GM18907 (cell line): ENCODE measurements at regions not wholly inside any gene's neighbourhood (a gene's known extent, or its start where the extent isn't known, plus 50 kb on each side); places are given as distances from the start of the nearest gene placed in this dataset.
A peak's percentile ranks its signal among the peaks of the same experiment; 100 is the strongest.
"Not testable (repeated sequence)": the region's sequence is repeated elsewhere in the genome, so short reads cannot be mapped to it uniquely, and the experiment has no call there.

Experiments used
- ATAC-seq: cut with Tn5 transposase; IDR thresholded peaks from one replicate; pipeline ENCODE4 v1.9.1; 2021; ENCODE audit warnings: mild to moderate bottlenecking, moderate library complexity; ENCODE audit not compliant: unreplicated experiment

- ATAC-seq = no peak
These were observed 626.6 kb upstream of the CITED2 start for GRCh38 chr6:140001005-140001404.

DNA sequence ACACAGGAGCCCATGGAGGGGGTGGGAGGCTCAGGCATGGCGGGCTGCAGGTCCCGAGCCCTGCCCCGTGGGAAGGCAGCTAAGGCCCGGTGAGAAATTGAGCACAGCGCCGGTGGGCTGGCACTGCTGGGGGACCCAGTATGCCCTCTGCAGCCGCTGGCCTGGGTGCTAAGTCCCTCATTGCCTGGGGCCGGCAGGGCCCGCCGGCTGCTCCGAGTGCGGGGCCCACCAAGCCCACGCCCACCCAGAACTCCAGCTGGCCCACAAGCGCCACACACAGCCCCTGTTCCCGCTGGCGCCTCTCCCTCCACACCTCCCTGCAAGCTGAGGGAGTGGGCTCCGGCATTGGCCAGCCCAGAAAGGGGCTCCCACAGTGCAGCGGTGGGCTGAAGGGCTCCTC is 625.2 kb upstream of the CITED2 start:
- not testable (repeated sequence) for ATAC-seq

DNA sequence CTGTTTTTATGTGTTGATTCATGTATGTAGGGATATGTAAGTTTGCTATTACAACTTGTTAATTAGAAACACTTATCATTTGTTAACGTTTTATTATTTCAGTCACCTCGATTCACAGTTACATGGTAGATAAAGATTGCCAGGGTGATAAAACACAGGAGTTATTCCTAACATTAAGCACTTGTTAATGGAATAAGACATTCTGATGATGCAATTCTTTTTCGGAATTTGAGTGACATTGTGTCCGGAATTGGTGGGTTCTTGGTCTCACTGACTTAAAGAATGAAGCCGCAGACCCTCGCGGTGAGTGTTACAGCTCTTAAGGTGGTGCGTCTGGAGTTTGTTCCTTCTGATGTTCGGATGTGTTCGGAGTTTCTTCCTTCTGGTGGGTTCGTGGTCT is 624.0 kb upstream of the CITED2 start:
- not testable (repeated sequence) for ATAC-seq

- peak; percentile 88 for ATAC-seq
These were observed 621.9 kb upstream of the CITED2 start for GRCh38 chr6:139996253-139996834.

DNA sequence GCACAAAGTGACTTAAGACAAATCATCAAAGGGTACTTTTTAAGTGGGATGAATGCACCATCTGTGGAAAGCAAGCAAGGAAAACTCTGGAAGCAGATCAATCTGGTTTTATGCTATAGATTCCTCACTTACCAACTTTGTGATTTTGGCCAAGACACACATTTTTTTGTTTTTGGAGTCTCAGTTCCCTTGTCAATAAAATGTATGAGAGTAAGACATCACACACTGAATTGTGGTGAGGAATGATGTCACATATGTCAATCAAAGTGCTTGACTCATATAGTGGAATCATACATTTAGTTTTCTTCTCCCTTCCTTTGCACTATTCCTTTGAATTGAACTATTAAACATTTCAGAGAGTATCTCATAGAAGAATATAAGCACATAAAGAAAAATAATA is 620.5 kb upstream of the CITED2 start:
- ATAC-seq = no peak

GRCh38 chr6:139990856-139991465 is 616.5 kb upstream of the CITED2 start:
- no peak for ATAC-seq

- no peak for ATAC-seq
These were observed 615.7 kb upstream of the CITED2 start for GRCh38 chr6:139990026-139990686.

- ATAC-seq = no peak
These were observed 614.2 kb upstream of the CITED2 start for GRCh38 chr6:139988685-139989084.

GRCh38 chr6:139987091-139987490 is 612.6 kb upstream of the CITED2 start:
- no peak for ATAC-seq

GRCh38 chr6:139985236-139985815 is 610.9 kb upstream of the CITED2 start:
- ATAC-seq = no peak

GRCh38 chr6:139984317-139984716 is 609.9 kb upstream of the CITED2 start:
- ATAC-seq = no peak

DNA sequence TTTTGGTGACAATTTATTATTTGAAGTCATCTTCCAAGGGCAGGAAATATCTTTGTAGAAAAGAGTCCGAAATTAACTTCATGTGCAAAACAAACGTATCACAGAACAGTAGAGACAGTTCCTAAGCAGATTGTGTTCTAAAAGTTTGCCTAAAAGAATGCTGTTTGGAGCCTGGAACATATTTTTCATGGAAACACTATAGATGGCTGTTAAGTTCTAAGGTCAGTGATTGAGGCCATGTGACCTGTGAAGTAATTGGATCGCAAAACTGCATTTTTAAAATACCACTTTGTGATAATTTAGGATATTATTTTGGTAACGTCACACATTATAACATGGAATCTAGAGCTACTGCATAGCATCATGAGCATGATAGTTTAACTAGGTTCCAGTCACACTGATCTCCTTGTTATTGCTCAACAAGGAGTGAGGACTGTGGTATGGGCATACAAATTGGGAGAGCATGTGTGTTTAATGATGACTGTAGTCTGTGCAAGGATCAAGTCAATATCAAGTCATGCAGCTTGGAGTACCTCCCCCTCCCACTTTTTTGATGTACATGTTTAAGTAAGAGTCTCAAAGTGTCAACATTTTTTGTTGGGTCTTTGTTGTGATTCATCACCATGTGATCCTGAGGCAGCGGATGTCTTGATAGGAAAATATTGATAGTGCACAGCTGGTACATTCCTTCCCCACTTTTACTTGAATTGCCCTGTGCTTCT is 609.3 kb upstream of the CITED2 start:
- no peak for ATAC-seq

DNA sequence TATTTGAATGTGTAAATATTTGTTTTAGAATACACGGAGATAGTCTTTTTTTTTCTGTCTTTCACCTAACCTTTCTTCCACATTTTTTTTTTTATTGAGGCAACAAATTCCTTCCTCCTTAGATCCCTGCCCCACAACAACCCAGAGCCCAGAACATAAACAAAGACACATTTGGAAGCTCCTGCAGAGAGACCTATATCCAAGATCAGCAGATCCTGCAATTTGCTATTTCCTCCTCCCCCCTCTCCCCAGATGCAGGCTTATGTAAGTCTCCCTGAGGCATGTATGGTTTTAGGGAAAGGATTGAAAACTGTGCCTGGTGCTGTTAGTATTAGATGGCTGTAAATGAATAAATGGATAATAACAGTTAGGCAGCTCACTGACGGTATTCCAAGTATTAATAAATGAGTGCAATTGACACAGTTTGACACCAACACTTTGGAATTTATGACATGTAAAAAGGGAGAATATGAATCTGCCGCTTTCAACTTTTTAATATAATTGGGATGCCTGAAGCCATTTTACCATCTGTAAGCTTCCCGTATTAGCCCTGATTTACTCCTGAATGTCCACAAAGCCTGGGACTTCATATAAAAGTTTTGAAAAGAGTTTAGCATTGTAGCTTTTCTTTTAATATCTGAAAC is 608.3 kb upstream of the CITED2 start:
- ATAC-seq = no peak

- no peak for ATAC-seq
These were observed 607.7 kb upstream of the CITED2 start for GRCh38 chr6:139982195-139982594.

DNA sequence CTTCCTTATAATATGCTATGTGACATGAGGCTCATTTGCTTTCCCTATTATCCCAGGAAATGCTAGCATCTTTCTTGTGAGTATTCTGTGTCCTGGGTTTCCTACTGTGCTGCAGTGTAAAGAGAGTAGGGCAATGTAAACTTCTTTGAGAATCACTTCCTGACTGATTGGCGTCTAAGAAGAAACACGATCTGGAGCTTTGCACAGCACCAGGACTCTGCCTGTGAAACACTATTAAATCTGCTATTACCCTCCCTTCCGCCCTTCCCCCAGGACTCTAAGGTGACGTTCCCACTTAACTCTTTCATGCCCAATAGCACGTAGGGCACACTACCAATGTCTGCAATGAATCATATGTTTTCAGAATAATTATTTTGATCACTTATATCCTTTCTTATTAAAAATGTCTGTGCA is 607.3 kb upstream of the CITED2 start:
- no peak for ATAC-seq

DNA sequence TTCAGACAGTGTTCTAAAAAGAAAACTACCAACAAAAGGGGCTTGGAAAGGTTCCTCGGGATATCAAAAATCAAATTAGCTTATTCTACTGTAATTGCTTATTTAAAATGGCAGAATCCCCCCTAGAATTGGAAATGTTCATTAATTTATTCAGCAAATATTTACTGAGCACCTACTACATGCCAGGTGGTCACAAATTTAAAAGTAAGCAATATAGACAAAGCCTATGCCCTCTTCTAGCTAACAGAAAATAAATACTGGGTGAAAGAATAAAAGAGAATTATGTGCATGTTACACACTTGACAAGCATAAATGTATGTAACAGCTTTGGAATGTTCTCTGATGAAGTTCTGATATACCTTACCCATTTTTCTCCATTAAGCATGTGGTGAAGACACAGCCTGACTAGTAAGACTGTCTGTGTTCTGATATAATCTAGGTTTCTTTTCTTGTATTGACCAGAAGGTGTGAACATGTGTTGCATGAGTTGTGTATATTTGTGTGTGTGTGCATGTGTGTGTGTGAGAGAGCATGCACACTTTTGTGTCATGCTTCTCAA is 606.7 kb upstream of the CITED2 start:
- ATAC-seq = no peak

- not testable (repeated sequence) for ATAC-seq
These were observed 606.2 kb upstream of the CITED2 start for GRCh38 chr6:139980631-139981030.

- ATAC-seq = no peak
These were observed 604.7 kb upstream of the CITED2 start for GRCh38 chr6:139979021-139979725.

DNA sequence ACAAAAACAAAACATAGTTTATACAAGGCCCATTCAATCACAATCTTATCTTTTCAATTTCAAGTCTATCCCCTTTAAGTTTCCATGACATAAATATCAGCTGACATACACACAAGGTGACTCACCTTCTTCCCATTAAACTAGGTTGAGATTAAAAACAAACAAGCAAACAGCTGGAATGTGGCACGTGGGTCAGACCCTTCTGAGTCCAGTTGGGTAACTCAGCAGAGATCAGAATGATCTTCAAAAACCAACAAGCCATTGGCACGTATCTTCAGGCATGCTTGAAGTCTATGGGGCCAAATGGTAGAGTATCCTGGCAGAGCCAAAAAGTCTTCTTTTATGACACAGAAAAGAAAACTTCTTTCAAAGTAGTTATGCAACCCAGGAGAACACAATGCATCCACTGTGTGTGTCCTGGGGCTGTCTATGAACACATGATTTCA is 603.5 kb upstream of the CITED2 start:
- no peak for ATAC-seq
